PC-9 (cell line): ENCODE measurements at regions not wholly inside any gene's neighbourhood (a gene's known extent, or its start where the extent isn't known, plus 50 kb on each side); places are given as distances from the start of the nearest gene placed in this dataset.

Experiments used
- BruUV-seq: library from RNA; stranded (reverse); fragments of 400-500 nt; replicated peaks from 2 replicates; lab custom pipeline; 2021; lab: Mats Ljungman, UMichigan
- CTCF ChIA-PET: fragments of 300-600 bp; sonication (Branson Sonifier 250); formaldehyde crosslinking; loops from one replicate; lab custom pipeline; 2022; ENCODE audit warnings: antibody characterized with exemption; lab: Charles Lee
- POLR2A ChIA-PET: fragments of 300-600 bp; sonication (Branson Sonifier 250); formaldehyde crosslinking; loops from one replicate; lab custom pipeline; 2022; ENCODE audit warnings: antibody characterized with exemption; ENCODE audit not compliant: unreplicated experiment; lab: Charles Lee
- DNase-seq, 2 experiments: peaks; one replicate each; pipeline versions ENCODE4 v3.0.0 to v3.0.0-alpha.2; 2015 to 2022; ENCODE audit warnings: mixed read lengths in 1 of 2
- H2AFZ ChIP-seq: fragments of 200-600 bp; sonication (generic); 2 replicates; pipeline ENCODE4 v1.8.1; 2017; ENCODE audit warnings: antibody characterized with exemption
- H3F3A ChIP-seq: fragments of 200-600 bp; sonication (generic); 2 replicates; pipeline ENCODE4 v1.8.1; 2017; ENCODE audit warnings: antibody characterized with exemption, mild to moderate bottlenecking, low read depth; ENCODE audit not compliant: insufficient read depth
- H3K27ac ChIP-seq: fragments of 200-600 bp; sonication (generic); 2 replicates; pipeline ENCODE4 v1.6.1; 2016; ENCODE audit warnings: mixed run types
- H3K27me3 ChIP-seq: fragments of 200-600 bp; sonication (generic); 2 replicates; pipeline ENCODE4 v1.6.1; 2016; ENCODE audit warnings: low read depth, mixed run types; ENCODE audit not compliant: insufficient read depth
- H3K36me3 ChIP-seq: fragments of 200-600 bp; sonication (generic); 2 replicates; pipeline ENCODE4 v1.6.1; 2016; ENCODE audit warnings: low read depth, mixed run types
- H3K4me1 ChIP-seq: fragments of 200-600 bp; sonication (generic); replicated peaks from 2 replicates; pipeline ENCODE4 v1.6.1; 2016; ENCODE audit warnings: mixed run types; ENCODE audit not compliant: insufficient read depth
- H3K4me2 ChIP-seq: fragments of 200-600 bp; sonication (generic); 2 replicates; pipeline ENCODE4 v1.6.1; 2017; ENCODE audit warnings: mixed run types
- H3K4me3 ChIP-seq: fragments of 200-600 bp; sonication (generic); 2 replicates; pipeline ENCODE4 v1.6.1; 2016; ENCODE audit warnings: mixed run types
- H3K79me2 ChIP-seq: fragments of 200-600 bp; sonication (generic); 2 replicates; pipeline ENCODE4 v1.6.1; 2017; ENCODE audit warnings: low read depth, mixed run types
- H3K9me2 ChIP-seq: fragments of 200-600 bp; sonication (generic); 2 replicates; pipeline ENCODE4 v1.8.1; 2017; ENCODE audit warnings: mild to moderate bottlenecking; ENCODE audit not compliant: insufficient read depth
- H3K9me3 ChIP-seq: fragments of 200-600 bp; sonication (generic); 2 replicates; pipeline ENCODE4 v1.8.1; 2016; ENCODE audit warnings: low read depth; ENCODE audit not compliant: insufficient read depth
- H4K20me1 ChIP-seq: fragments of 200-600 bp; sonication (generic); 2 replicates; pipeline ENCODE4 v1.8.1; 2017; ENCODE audit not compliant: insufficient read depth
- EZH2 ChIP-seq: fragments of 200-600 bp; sonication (generic); IDR thresholded peaks from 2 replicates; pipeline ENCODE4 v1.8.0; 2017; ENCODE audit warnings: antibody characterized with exemption, low read depth
- intact Hi-C: fragments of 100-400 bp; cut with micrococcal nuclease; formaldehyde crosslinking; loops from one replicate; pipeline ENCODE4 v1.10.0; 2022; ENCODE audit not compliant: unreplicated experiment
- TF ChIP-seq, protein P1 (sequence below): fragments of 200-600 bp; sonication (generic); conservative IDR thresholded peaks from 2 replicates; pipeline ENCODE4 v1.6.1; 2017; ENCODE audit warnings: mixed run types, antibody characterized with exemption, mild to moderate bottlenecking, moderate library complexity

DNA sequence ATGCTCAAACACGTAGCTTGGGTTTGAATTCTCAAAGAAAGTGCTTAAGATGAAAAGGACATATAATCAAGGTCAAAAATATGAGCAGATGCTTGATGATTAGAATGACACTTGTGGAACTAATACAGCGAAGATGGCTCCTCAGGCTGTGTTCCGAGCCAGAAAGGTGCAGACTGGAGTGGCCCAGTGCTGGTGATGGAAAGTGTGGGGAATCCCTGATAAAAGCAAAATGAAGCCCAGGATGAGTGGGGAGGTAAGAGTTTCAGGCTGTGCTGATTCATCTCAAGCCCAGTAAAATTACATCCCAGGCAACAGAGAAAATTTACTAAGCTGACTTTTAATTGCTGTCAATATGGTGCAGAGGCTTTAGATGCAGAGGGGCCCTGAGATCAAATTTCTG is 77.8 kb upstream of the IKZF1 start:
- Histone ChIP-seq H3K4me3 (no peak overlapping the region), H3K9me3 (peaks cover 8% of the 10 kb centered on the region), H3F3A (no peaks in the 10 kb centered on the region), H3K4me2 (no peak overlapping the region), H3K9me2 (no peaks in the 10 kb centered on the region), H3K27ac (no peak overlapping the region), H3K36me3 (no peaks in the 10 kb centered on the region), H4K20me1 (0 out of 2 replicates have a peak, but pooled peaks cover 7% of the 10 kb centered on the region), H3K27me3 (no peaks in the 10 kb centered on the region), H3K4me1 (no peaks in the 10 kb centered on the region), H3K79me2 (no peaks in the 10 kb centered on the region), H2AFZ (no peak overlapping the region)
- CTCF ChIA-PET, result no interaction called here
- POLR2A ChIA-PET, result no interaction called here
- DNase-seq, result no peak
- intact Hi-C loops, result no loop called here
- TF ChIP-seq EZH2, result no peak
- TF ChIP-seq, protein P1, sequence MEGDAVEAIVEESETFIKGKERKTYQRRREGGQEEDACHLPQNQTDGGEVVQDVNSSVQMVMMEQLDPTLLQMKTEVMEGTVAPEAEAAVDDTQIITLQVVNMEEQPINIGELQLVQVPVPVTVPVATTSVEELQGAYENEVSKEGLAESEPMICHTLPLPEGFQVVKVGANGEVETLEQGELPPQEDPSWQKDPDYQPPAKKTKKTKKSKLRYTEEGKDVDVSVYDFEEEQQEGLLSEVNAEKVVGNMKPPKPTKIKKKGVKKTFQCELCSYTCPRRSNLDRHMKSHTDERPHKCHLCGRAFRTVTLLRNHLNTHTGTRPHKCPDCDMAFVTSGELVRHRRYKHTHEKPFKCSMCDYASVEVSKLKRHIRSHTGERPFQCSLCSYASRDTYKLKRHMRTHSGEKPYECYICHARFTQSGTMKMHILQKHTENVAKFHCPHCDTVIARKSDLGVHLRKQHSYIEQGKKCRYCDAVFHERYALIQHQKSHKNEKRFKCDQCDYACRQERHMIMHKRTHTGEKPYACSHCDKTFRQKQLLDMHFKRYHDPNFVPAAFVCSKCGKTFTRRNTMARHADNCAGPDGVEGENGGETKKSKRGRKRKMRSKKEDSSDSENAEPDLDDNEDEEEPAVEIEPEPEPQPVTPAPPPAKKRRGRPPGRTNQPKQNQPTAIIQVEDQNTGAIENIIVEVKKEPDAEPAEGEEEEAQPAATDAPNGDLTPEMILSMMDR, result no peak
- no TSS peak for BruUV-seq

DNA sequence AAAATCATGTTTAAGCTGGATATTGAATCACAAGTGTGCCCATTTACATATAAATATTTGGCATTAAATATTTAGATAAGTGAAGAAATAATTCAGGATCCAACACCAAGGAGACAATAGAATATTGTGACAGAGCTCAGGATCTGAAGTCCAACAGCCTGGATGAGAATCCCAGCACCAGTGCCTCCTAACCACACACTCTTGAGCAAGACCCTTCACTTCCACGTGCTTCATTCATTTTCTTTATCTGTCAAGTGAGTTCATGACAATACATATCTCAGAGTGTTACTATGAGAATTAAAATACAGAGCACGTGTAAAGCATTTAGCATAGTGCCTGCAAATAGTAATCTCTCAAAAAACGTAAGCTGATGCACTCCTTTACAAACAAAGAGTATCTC is 78.4 kb upstream of the IKZF1 start:
- no peak overlapping the region for H3K4me3 ChIP-seq
- no peak overlapping the region for H2AFZ ChIP-seq
- intact Hi-C loops, result no loop called here
- H3K4me1 ChIP-seq, result no peaks in the 10 kb centered on the region
- no peaks in the 10 kb centered on the region for H3F3A ChIP-seq
- no TSS peak for BruUV-seq
- TF ChIP-seq, protein P1, result no peak
- TF ChIP-seq EZH2, result no peak
- H3K27ac ChIP-seq, result no peak overlapping the region
- peaks cover 8% of the 10 kb centered on the region for H3K9me3 ChIP-seq
- H4K20me1 ChIP-seq, result 0 out of 2 replicates have a peak, but pooled peaks cover 7% of the 10 kb centered on the region
- no peaks in the 10 kb centered on the region for H3K27me3 ChIP-seq
- H3K36me3 ChIP-seq, result no peaks in the 10 kb centered on the region
- no peaks in the 10 kb centered on the region for H3K79me2 ChIP-seq
- CTCF ChIA-PET, result no interaction called here
- H3K4me2 ChIP-seq, result no peak overlapping the region
- H3K9me2 ChIP-seq, result no peaks in the 10 kb centered on the region
- DNase-seq, result no peak
- POLR2A ChIA-PET, result interaction anchor here (0.5 kb wide), 1 partner anchor 145 kb away, joined by 10 read pairs; no protein-coding TSS in a partner anchor

DNA sequence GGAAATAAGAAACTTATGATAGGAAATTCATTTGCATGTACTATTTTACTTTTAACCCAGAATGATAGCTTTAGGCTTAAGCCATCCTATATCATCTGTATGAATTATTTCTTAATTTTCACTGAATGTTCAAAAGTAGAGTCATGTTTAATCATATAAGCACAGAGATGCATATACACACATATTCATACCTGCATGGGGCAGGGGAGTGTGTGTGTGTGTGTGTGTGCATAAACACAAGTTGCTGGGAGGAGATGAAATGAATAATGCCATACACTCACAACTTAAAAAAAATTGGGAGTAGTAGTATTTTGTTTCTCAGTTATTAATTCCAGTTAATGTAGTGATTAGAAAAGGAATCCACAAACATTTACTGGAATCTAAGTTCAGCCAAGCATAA is 83.1 kb upstream of the IKZF1 start:
- no peaks in the 10 kb centered on the region for H3K79me2 ChIP-seq
- DNase-seq, result no peak
- intact Hi-C loops, result no loop called here
- H3K4me3 ChIP-seq, result no peak overlapping the region
- TF ChIP-seq, protein P1, result no peak
- TF ChIP-seq EZH2, result no peak
- H4K20me1 ChIP-seq, result no peaks in the 10 kb centered on the region
- H3K4me2 ChIP-seq, result no peak overlapping the region
- ChIA-PET POLR2A (no interaction called here), CTCF (no interaction called here)
- BruUV-seq, result no TSS peak
- peaks cover 20% of the 10 kb centered on the region for H3K27me3 ChIP-seq
- H3K36me3 ChIP-seq, result no peaks in the 10 kb centered on the region
- H3K9me3 ChIP-seq, result no peaks in the 10 kb centered on the region; the same call in 1 of the 2 replicates
- no peak overlapping the region for H3K27ac ChIP-seq
- no peaks in the 10 kb centered on the region for H3K4me1 ChIP-seq
- H2AFZ ChIP-seq, result no peak overlapping the region
- no peaks in the 10 kb centered on the region for H3K9me2 ChIP-seq
- H3F3A ChIP-seq, result no peaks in the 10 kb centered on the region
